Uterus (tissue), 3 donors: ENCODE measurements at regions not wholly inside any gene's neighbourhood (a gene's known extent, or its start where the extent isn't known, plus 50 kb on each side); places are given as distances from the start of the nearest gene placed in this dataset.

Source experiments
- DNase-seq, 2 donors: peaks; one replicate each; pipeline ENCODE4 v3.0.0-alpha.2; 2019 to 2020
- H3K27ac ChIP-seq, 2 donors: fragments of 200-600 bp; sonication (generic); 1 replicate in 1 of 2; 2 replicates in 1 of 2; pipeline ENCODE4 v1.5.1; 2016 to 2018
- H3K27me3 ChIP-seq, 2 donors: fragments of 200-600 bp; sonication (generic); one replicate each; pipeline ENCODE4 v1.5.1; 2018 to 2019; ENCODE audit warnings: control low read depth in 1 of 2
- H3K36me3 ChIP-seq, 2 donors: fragments of 200-600 bp; sonication (generic); one replicate each; pipeline ENCODE4 v1.5.1; 2019; ENCODE audit warnings: control low read depth in 1 of 2
- H3K4me1 ChIP-seq, 2 donors: fragments of 200-600 bp; sonication (generic); one replicate each; pipeline ENCODE4 v1.5.1; 2018 to 2019; ENCODE audit warnings: control low read depth in 1 of 2
- H3K4me3 ChIP-seq, 2 donors: fragments of 200-600 bp; sonication (generic); 1 replicate in 1 of 2; 2 replicates in 1 of 2; pipeline ENCODE4 v1.5.1; 2018 to 2019; ENCODE audit warnings: mild to moderate bottlenecking in 1 of 2
- H3K9me3 ChIP-seq, 2 donors: fragments of 200-600 bp; sonication (generic); one replicate each; pipeline ENCODE4 v1.5.1; 2019; ENCODE audit warnings: control low read depth in 1 of 2
- POLR2A ChIP-seq, 2 donors: fragments of 450-650 bp; IDR thresholded peaks; one replicate each; pipeline ENCODE4 v1.6.1; 2016; ENCODE audit warnings: antibody characterized with exemption in 2 of 2, mild to moderate bottlenecking in 1 of 2, moderate library complexity in 1 of 2
- intact Hi-C: fragments of 100-400 bp; cut with DNase I; formaldehyde crosslinking; loops from one replicate; pipeline ENCODE4 v1.15.1; 2023; ENCODE audit warnings: low total_unique reads
- TF ChIP-seq, protein P1 (sequence below), 4 experiments: fragments of 200-600 bp in 2 of 4; fragments of 450-650 bp in 2 of 4; sonication (generic) in 2 of 4; IDR thresholded peaks; one replicate each; pipeline ENCODE4 v1.5.1; 2016 to 2019; ENCODE audit warnings: antibody characterized with exemption in 4 of 4, mild to moderate bottlenecking in 2 of 4, moderate library complexity in 1 of 4
- donor health status: DM: yes; HTN: yes; CAD: no.

DNA sequence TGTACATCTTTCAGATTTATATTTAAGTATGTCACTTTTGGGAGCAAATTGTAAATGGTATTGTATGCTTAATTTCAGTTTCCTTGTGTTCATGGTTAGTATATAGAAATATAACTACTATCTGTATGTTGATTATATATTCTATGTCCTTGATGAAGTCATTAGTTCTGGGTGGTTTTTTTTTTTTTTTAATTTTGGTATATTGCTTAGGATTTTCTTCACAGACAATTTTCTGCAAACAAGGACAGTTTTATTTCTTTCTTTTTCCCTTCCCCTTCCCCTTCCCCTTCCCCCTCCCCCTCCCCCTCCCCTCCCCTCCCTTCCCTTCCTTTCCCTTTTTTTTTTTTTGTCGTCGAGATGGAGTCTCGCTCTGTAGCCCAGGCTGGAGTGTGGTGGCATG, 430.0 kb downstream of the TYW1 start:
- H3K9me3 ChIP-seq, result no peaks in the 10 kb centered on the region
- intact Hi-C loops, result no loop called here
- H3K4me3 ChIP-seq, result no peak overlapping the region
- TF ChIP-seq POLR2A (IDR thresholded peaks at IDR 0.05), result no peak
- TF ChIP-seq, protein P1, sequence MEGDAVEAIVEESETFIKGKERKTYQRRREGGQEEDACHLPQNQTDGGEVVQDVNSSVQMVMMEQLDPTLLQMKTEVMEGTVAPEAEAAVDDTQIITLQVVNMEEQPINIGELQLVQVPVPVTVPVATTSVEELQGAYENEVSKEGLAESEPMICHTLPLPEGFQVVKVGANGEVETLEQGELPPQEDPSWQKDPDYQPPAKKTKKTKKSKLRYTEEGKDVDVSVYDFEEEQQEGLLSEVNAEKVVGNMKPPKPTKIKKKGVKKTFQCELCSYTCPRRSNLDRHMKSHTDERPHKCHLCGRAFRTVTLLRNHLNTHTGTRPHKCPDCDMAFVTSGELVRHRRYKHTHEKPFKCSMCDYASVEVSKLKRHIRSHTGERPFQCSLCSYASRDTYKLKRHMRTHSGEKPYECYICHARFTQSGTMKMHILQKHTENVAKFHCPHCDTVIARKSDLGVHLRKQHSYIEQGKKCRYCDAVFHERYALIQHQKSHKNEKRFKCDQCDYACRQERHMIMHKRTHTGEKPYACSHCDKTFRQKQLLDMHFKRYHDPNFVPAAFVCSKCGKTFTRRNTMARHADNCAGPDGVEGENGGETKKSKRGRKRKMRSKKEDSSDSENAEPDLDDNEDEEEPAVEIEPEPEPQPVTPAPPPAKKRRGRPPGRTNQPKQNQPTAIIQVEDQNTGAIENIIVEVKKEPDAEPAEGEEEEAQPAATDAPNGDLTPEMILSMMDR (IDR thresholded peaks at IDR 0.05), result no peak
- no peak for DNase-seq
- no peak overlapping the region for H3K27ac ChIP-seq
- no peaks in the 10 kb centered on the region for H3K27me3 ChIP-seq
- H3K36me3 ChIP-seq, result no peaks in the 10 kb centered on the region
- H3K4me1 ChIP-seq, result no peaks in the 10 kb centered on the region

DNA sequence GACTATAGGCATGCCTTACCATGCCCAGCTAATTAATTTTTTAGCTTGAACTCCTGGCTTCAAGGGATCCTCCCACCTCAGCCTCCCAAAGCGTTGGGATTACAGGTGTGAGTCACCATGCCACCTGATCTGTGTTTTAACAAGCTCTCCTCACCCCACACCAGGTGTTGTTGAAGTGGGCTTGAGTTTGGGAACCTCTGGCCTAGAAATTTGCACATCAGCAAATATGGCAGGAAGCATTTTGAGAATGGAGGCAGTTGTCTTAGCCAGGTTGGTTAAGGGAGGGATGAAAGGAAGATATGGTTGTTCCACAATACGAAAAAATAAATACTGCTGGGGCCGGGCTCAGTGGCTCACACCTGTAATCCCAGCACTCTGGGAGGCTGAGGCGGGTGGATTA, 433.1 kb downstream of the TYW1 start:
- no peaks in the 10 kb centered on the region for H3K4me1 ChIP-seq
- no peak overlapping the region for H3K27ac ChIP-seq
- H3K9me3 ChIP-seq, result no peaks in the 10 kb centered on the region
- H3K4me3 ChIP-seq, result no peak overlapping the region
- intact Hi-C loops, result no loop called here
- DNase-seq, result no peak
- TF ChIP-seq, protein P1 (IDR thresholded peaks at IDR 0.05), result no peak
- no peak for TF ChIP-seq POLR2A (IDR thresholded peaks at IDR 0.05)
- no peaks in the 10 kb centered on the region for H3K36me3 ChIP-seq
- no peaks in the 10 kb centered on the region for H3K27me3 ChIP-seq

DNA sequence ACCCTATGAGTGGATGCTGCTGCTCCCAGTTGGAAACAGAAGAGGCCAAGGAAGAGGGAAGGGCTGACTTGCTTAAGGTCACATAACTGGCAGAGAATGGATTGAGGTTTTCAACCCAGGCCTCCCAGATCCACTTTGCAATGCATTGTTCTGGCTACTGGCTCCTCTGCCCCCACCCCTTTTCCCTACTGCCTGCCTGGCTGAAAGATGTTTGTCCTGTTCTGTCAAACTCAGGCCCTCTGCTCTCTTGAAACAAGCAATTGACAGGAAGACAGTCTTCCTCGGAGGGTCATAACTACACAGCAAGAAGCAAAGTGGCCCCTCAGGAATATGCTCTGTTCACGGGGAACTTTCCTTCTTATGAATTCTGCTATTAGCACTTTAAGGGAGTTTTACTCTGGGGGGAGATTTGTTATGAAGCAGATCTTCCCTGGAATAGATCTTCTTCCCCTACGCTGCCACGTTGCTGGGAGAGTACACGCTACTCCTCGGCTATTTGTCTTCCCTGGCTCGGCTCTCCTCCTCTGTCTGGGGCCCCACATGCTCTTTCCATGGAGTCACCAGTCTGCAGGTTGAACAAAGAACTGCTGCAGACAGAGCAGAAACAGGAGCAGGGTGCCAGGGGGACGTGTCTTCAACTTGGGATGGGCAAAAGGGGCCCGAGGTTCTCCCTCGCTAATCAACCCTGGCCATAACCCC, 436.1 kb downstream of the TYW1 start:
- Histone ChIP-seq H3K27ac (no peak overlapping the region), H3K9me3 (no peaks in the 10 kb centered on the region), H3K36me3 (no peaks in the 10 kb centered on the region), H3K27me3 (no peaks in the 10 kb centered on the region), H3K4me3 (no peak overlapping the region), H3K4me1 (no peaks in the 10 kb centered on the region)
- DNase-seq, result no peak
- no peak for TF ChIP-seq POLR2A (IDR thresholded peaks at IDR 0.05)
- TF ChIP-seq, protein P1 (IDR thresholded peaks at IDR 0.05), result no peak
- intact Hi-C loops, result no loop called here

- Histone ChIP-seq H3K4me1 (no peaks in the 10 kb centered on the region), H3K27ac (no peak overlapping the region), H3K36me3 (no peaks in the 10 kb centered on the region), H3K9me3 (no peaks in the 10 kb centered on the region), H3K4me3 (no peak overlapping the region), H3K27me3 (no peaks in the 10 kb centered on the region)
- TF ChIP-seq POLR2A (IDR thresholded peaks at IDR 0.05), result no peak
- TF ChIP-seq, protein P1 (IDR thresholded peaks at IDR 0.05), result no peak
- intact Hi-C loops, result no loop called here
- no peak for DNase-seq
These were observed 439.4 kb downstream of the TYW1 start for GRCh38 chr7:67435894-67436535.

DNA sequence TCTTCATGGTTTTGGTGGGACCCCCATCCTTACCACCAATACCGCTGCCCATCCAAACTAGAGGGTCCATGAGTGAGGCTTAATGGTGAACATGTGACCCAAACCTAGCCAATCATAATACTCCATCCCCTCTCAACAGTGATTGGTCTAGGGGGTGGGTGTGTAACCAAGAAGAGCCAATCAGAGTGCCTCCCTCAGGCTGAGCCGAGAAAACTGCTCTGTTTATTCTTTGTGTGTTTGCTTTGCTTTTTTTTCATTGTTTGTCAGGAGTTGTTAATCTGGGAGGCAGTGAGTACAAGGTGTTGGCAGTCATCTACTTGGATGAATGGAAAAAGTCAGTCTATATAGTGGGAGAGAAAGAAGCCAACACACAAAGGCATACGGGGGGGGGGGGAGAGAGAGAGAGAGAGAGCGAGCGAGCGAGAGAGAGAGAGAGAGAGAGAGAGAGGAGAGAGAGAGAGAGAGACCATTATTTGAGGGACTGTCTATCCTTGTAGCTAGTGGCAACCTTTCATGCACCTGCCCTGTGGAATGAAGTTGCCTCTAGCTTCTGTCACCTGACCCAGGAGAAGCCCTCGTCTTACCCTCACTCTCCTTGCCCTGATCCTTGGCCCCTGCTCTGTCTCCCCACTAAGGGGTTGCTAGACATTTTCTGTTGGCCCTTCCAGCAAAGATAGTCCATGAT, 441.7 kb downstream of the TYW1 start:
- Histone ChIP-seq H3K9me3 (no peaks in the 10 kb centered on the region), H3K27ac (no peak overlapping the region), H3K4me1 (no peaks in the 10 kb centered on the region), H3K36me3 (no peaks in the 10 kb centered on the region), H3K4me3 (no peak overlapping the region), H3K27me3 (no peaks in the 10 kb centered on the region)
- no peak for TF ChIP-seq POLR2A (IDR thresholded peaks at IDR 0.05)
- TF ChIP-seq, protein P1 (IDR thresholded peaks at IDR 0.05), result no peak
- DNase-seq, result no peak
- intact Hi-C loops, result no loop called here
